Liver (tissue), 8 donors: ENCODE measurements at regions not wholly inside any gene's neighbourhood (a gene's known extent, or its start where the extent isn't known, plus 50 kb on each side); places are given as distances from the start of the nearest gene placed in this dataset.
"Not testable (repeated sequence)": the region's sequence is repeated elsewhere in the genome, so short reads cannot be mapped to it uniquely, and the experiment has no call there.

Source experiments
- DNase-seq: peaks from one replicate; pipeline ENCODE4 v3.0.0-alpha.2; 2017; ENCODE audit warnings: low spot score
- H3K27ac ChIP-seq, 2 donors: one replicate each; pipeline ENCODE4 v1.7.0; 2013; ENCODE audit warnings: inconsistent platforms in 2 of 2, low read length in 2 of 2, control low read depth in 1 of 2, low read depth in 1 of 2, mild to moderate bottlenecking in 1 of 2
- H3K27me3 ChIP-seq, 4 donors: one replicate each; pipeline versions ENCODE4 v1.6.1 to v1.7.0; 2013; ENCODE audit warnings: low read length in 3 of 4, inconsistent platforms in 1 of 4, mild to moderate bottlenecking in 1 of 4, moderate library complexity in 1 of 4; ENCODE audit not compliant: control insufficient read depth in 4 of 4, insufficient read depth in 4 of 4
- H3K36me3 ChIP-seq, 4 donors: one replicate each; pipeline versions ENCODE4 v1.6.1 to v1.7.0; 2013; ENCODE audit warnings: low read length in 3 of 4, mild to moderate bottlenecking in 3 of 4, low read depth in 1 of 4, moderate library complexity in 1 of 4; ENCODE audit not compliant: control insufficient read depth in 4 of 4, insufficient read depth in 3 of 4
- H3K4me1 ChIP-seq, 4 donors: one replicate each; pipeline versions ENCODE4 v1.6.1 to v1.7.0; 2013; ENCODE audit warnings: low read length in 3 of 4, mild to moderate bottlenecking in 3 of 4, moderate library complexity in 1 of 4; ENCODE audit not compliant: control insufficient read depth in 4 of 4, insufficient read depth in 4 of 4
- H3K4me3 ChIP-seq, 3 donors: one replicate each; pipeline versions ENCODE4 v1.6.1 to v1.7.0; 2013; ENCODE audit warnings: low read length in 3 of 3, control low read depth in 1 of 3, low read depth in 1 of 3, mild to moderate bottlenecking in 1 of 3
- H3K9ac ChIP-seq, 2 donors: one replicate each; pipeline ENCODE4 v1.7.0; 2013; ENCODE audit warnings: low read length in 2 of 2, mild to moderate bottlenecking in 2 of 2, moderate library complexity in 2 of 2, control low read depth in 1 of 2, low read depth in 1 of 2
- H3K9me3 ChIP-seq, 4 donors: one replicate each; pipeline versions ENCODE4 v1.6.1 to v1.7.0; 2013; ENCODE audit warnings: low read length in 3 of 4; ENCODE audit not compliant: control insufficient read depth in 4 of 4
- EGR1 ChIP-seq, 2 donors: IDR thresholded peaks; 2 replicates each; pipeline ENCODE4 v1.6.1; 2016 to 2018; ENCODE audit warnings: antibody characterized with exemption in 2 of 2, low read depth in 2 of 2
- FOXA1 ChIP-seq: IDR thresholded peaks from 2 replicates; pipeline ENCODE4 v1.6.1; 2016; ENCODE audit warnings: antibody characterized with exemption
- FOXA2 ChIP-seq: IDR thresholded peaks from 2 replicates; pipeline ENCODE4 v1.6.1; 2016; ENCODE audit warnings: antibody characterized with exemption
- GABPA ChIP-seq, 2 donors: IDR thresholded peaks in 1 of 2; conservative IDR thresholded peaks in 1 of 2; 2 replicates each; pipeline ENCODE4 v1.6.1; 2016; ENCODE audit warnings: antibody characterized with exemption in 2 of 2, mild to moderate bottlenecking in 1 of 2, moderate library complexity in 1 of 2
- HNF4G ChIP-seq: IDR thresholded peaks from 2 replicates; pipeline ENCODE4 v1.6.1; 2016; ENCODE audit warnings: antibody characterized with exemption
- JUND ChIP-seq, 2 donors: IDR thresholded peaks; 2 replicates each; pipeline ENCODE4 v1.6.1; 2016; ENCODE audit warnings: antibody characterized with exemption in 2 of 2
- MAX ChIP-seq: IDR thresholded peaks from 2 replicates; pipeline ENCODE4 v1.6.1; 2016; ENCODE audit warnings: antibody characterized with exemption
- NR2F2 ChIP-seq: IDR thresholded peaks from 2 replicates; pipeline ENCODE4 v1.6.1; 2016; ENCODE audit warnings: antibody characterized with exemption
- RAD21 ChIP-seq, 2 donors: IDR thresholded peaks; 2 replicates each; pipeline ENCODE4 v1.6.1; 2016; ENCODE audit warnings: antibody characterized with exemption in 2 of 2, mild to moderate bottlenecking in 2 of 2
- RXRA ChIP-seq, 2 donors: IDR thresholded peaks; 2 replicates each; pipeline ENCODE4 v1.6.1; 2017 to 2018; ENCODE audit warnings: antibody characterized with exemption in 2 of 2, mild to moderate bottlenecking in 1 of 2
- SP1 ChIP-seq: IDR thresholded peaks from 2 replicates; pipeline ENCODE4 v1.6.1; 2018; ENCODE audit warnings: antibody characterized with exemption, mild to moderate bottlenecking
- TAF1 ChIP-seq: conservative IDR thresholded peaks from 2 replicates; pipeline ENCODE4 v1.6.1; 2016; ENCODE audit warnings: antibody characterized with exemption, mild to moderate bottlenecking
- YY1 ChIP-seq: IDR thresholded peaks from 2 replicates; pipeline ENCODE4 v1.6.1; 2016; ENCODE audit warnings: antibody characterized with exemption, mild to moderate bottlenecking
- WGBS: extraction: QIAGEN DNeasy Blood & Tissue Kit; methylation state at CpG from one replicate; pipeline ENCODE4 v1.1.7; 2013; 5-methylcytosine and 5-hydroxymethylcytosine counted together
- TF ChIP-seq, protein P1 (sequence below): IDR thresholded peaks from 2 replicates; pipeline ENCODE4 v1.6.1; 2016; ENCODE audit warnings: antibody characterized with exemption, mild to moderate bottlenecking
- TF ChIP-seq, protein P2 (sequence below): IDR thresholded peaks from 2 replicates; pipeline ENCODE4 v1.6.1; 2016; ENCODE audit warnings: antibody characterized with exemption
- TF ChIP-seq, protein P3 (sequence below): fragments of 150-350 bp; IDR thresholded peaks from 2 replicates; pipeline ENCODE4 v1.5.1; 2017; ENCODE audit warnings: improper control_type of control experiment, low read depth, low read length; ENCODE audit not compliant: missing input control
- donor health status: healthy.
- donor health status: healthy.
- donor health status: healthy.
- donor health status: healthy.
- donor health status: healthy.

DNA sequence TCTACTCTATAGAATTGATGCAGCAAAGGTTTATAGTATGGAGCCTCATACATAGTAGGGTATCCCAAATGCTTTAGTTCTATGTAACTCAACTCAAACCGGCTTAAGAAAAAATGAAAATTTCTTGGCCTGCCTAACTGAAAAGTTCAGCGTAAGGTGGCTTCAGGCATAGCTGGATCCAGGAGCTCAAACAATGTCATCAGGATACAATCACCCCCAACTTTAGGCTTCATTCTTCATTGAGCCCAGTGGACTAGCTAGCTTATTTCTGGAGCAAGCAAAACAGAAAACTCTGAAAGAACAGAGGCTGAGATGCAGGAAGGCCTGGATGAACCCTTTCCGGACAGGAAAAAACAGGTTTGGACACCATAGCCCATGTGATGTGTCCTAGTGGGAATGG is 147.5 kb upstream of the HS3ST4 start (continued):
- TF ChIP-seq, protein P1, sequence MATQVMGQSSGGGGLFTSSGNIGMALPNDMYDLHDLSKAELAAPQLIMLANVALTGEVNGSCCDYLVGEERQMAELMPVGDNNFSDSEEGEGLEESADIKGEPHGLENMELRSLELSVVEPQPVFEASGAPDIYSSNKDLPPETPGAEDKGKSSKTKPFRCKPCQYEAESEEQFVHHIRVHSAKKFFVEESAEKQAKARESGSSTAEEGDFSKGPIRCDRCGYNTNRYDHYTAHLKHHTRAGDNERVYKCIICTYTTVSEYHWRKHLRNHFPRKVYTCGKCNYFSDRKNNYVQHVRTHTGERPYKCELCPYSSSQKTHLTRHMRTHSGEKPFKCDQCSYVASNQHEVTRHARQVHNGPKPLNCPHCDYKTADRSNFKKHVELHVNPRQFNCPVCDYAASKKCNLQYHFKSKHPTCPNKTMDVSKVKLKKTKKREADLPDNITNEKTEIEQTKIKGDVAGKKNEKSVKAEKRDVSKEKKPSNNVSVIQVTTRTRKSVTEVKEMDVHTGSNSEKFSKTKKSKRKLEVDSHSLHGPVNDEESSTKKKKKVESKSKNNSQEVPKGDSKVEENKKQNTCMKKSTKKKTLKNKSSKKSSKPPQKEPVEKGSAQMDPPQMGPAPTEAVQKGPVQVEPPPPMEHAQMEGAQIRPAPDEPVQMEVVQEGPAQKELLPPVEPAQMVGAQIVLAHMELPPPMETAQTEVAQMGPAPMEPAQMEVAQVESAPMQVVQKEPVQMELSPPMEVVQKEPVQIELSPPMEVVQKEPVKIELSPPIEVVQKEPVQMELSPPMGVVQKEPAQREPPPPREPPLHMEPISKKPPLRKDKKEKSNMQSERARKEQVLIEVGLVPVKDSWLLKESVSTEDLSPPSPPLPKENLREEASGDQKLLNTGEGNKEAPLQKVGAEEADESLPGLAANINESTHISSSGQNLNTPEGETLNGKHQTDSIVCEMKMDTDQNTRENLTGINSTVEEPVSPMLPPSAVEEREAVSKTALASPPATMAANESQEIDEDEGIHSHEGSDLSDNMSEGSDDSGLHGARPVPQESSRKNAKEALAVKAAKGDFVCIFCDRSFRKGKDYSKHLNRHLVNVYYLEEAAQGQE: no peak
- no peak for TF ChIP-seq SP1

- no peaks in the 10 kb centered on the region for H3K36me3 ChIP-seq
- H3K9me3 ChIP-seq: peaks cover 0 to 5% (median 2%) of the 10 kb centered on the region in 4 donors
- peaks cover 0 to 3% (median 0%) of the 10 kb centered on the region in 4 donors for H3K27me3 ChIP-seq
- WGBS: 68% methylated on average over 3 of the region's 3 CpGs
- H3K4me1 ChIP-seq: no peaks in the 10 kb centered on the region
- H3K27ac ChIP-seq: no peak overlapping the region
- H3K4me3 ChIP-seq: no peak overlapping the region
- no peak for DNase-seq
- no peak overlapping the region for H3K9ac ChIP-seq
- TF ChIP-seq RXRA (IDR thresholded peaks at IDR 0.05): no peak
- TF ChIP-seq NR2F2: no peak
- TF ChIP-seq YY1: no peak
- TF ChIP-seq FOXA1: no peak
- TF ChIP-seq, protein P2, sequence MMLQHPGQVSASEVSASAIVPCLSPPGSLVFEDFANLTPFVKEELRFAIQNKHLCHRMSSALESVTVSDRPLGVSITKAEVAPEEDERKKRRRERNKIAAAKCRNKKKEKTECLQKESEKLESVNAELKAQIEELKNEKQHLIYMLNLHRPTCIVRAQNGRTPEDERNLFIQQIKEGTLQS: no peak
- no peak for TF ChIP-seq EGR1 (IDR thresholded peaks at IDR 0.05; ENCODE audit: low read depth in 2 of 2)
- TF ChIP-seq HNF4G: no peak
Observed at GRCh38 chr16:25542306-25542705, 149.5 kb upstream of the HS3ST4 start.

DNA sequence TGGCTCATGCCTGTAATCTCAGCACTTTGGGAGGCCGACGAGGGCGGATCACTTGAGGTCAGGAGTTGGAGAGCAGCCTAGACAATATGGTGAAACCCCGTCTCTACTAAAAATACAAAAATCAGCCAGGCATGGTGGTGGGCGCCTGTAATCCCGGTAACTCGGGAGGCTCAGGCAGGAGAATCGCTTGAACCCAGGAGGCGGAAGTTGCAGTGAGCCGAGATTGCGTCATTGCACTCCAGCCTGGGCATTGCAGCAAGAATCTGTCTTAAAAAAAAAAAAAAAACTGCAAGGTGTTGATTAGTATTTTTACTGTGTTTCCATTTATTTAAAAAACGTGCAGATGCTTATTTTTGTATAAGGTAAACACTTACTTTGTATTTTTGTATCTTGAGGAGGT is 152.0 kb upstream of the HS3ST4 start:
- not testable (repeated sequence) for DNase-seq, H3K4me1 ChIP-seq, H3K4me3 ChIP-seq, H3K36me3 ChIP-seq, H3K27ac ChIP-seq, H3K27me3 ChIP-seq, H3K9me3 ChIP-seq, H3K9ac ChIP-seq
- 84% methylated on average over 12 of the region's 12 CpGs for WGBS

DNA sequence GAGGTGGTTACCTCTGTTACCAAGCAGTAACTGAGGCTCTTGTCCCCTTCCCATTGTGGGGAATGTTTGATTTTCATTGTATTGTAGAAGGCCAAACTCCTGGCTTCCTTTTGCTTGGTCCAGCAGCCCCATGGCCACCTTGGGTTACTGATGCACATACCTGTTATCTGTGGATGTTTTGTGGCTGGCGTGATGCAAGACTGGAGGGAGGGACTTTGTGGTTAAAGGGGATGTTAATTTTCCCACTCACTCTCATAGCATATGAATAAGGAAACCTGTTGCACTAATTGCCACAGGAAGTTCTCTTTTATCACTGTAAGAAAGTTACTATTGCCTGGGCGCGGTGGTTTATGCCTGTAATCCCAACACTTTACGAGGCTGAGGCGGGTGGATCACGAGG is 168.6 kb upstream of the HS3ST4 start:
- Histone ChIP-seq H3K36me3 (no peaks in the 10 kb centered on the region), H3K9ac (no peak overlapping the region), H3K4me3 (no peak overlapping the region), H3K27ac (no peak overlapping the region), H3K27me3 (peaks cover 0 to 7% (median 0%) of the 10 kb centered on the region in 4 donors), H3K4me1 (no peaks in the 10 kb centered on the region), H3K9me3 (no peaks in the 10 kb centered on the region)
- no peak for DNase-seq
- 67% methylated on average over 6 of the region's 6 CpGs for WGBS
- TF ChIP-seq YY1 (no peak), FOXA2 (no peak), RXRA (IDR thresholded peaks at IDR 0.05) (no peak), JUND (IDR thresholded peaks at IDR 0.05) (no peak), NR2F2 (no peak), RAD21 (IDR thresholded peaks at IDR 0.05) (no peak), TAF1 (no peak), FOXA1 (no peak), HNF4G (no peak), SP1 (no peak), MAX (no peak), EGR1 (IDR thresholded peaks at IDR 0.05; ENCODE audit: low read depth in 2 of 2) (no peak), GABPA (IDR thresholded peaks at IDR 0.05 in 1 of 2, conservative IDR thresholded peaks at IDR 0.05 in 1 of 2) (no peak)
- TF ChIP-seq, protein P1: no peak
- TF ChIP-seq, protein P2: no peak
- TF ChIP-seq, protein P3, sequence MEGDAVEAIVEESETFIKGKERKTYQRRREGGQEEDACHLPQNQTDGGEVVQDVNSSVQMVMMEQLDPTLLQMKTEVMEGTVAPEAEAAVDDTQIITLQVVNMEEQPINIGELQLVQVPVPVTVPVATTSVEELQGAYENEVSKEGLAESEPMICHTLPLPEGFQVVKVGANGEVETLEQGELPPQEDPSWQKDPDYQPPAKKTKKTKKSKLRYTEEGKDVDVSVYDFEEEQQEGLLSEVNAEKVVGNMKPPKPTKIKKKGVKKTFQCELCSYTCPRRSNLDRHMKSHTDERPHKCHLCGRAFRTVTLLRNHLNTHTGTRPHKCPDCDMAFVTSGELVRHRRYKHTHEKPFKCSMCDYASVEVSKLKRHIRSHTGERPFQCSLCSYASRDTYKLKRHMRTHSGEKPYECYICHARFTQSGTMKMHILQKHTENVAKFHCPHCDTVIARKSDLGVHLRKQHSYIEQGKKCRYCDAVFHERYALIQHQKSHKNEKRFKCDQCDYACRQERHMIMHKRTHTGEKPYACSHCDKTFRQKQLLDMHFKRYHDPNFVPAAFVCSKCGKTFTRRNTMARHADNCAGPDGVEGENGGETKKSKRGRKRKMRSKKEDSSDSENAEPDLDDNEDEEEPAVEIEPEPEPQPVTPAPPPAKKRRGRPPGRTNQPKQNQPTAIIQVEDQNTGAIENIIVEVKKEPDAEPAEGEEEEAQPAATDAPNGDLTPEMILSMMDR: no peak
